NCI-H2171 treated with DMSO at 0.1 percent for 48 hours (cell line): ENCODE measurements at regions not wholly inside any gene's neighbourhood (a gene's known extent, or its start where the extent isn't known, plus 50 kb on each side); places are given as distances from the start of the nearest gene placed in this dataset.
"Not testable (repeated sequence)": the region's sequence is repeated elsewhere in the genome, so short reads cannot be mapped to it uniquely, and the experiment has no call there.

Source experiments
- DNase-seq: peaks from one replicate; lab custom pipeline; 2025; lab: John Stamatoyannopoulos, UW

DNA sequence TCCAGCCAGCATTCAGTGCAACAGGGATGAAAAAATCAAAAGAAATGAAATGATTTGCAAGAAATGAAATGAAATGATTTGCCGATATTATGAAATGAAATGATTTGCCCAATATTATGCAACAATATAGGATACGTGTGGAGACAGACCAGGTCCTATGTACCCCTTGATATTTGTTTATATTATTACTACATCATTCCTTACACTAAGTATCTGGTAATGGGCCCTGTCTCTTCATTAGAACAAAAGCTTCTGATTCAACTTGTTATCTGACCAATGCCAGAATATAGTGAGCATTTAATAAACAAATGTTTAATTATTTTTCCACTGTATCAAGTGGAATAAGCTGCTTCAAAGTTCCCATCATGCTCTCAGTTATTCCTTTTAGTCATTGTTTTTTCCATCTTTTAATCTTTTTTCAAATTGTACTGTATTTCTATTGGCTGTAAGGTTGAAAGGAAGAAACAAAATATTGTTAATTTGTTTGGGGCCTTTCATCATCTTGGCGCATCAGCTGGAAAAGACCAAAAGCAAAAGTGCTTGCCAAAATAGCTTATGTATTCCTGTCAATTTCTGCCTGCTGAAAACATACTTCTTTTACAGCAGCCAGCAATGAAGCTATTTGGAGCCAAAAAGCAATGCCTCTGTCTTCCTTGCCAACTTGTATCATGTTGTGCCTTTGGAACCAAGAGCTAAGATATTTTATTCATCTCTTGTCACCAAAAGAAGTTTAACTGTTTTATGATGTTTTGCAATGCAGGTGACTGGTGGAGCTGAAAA lies 2314.9 kb downstream of the LRRC4C start:
- DNase-seq: no peak

DNA sequence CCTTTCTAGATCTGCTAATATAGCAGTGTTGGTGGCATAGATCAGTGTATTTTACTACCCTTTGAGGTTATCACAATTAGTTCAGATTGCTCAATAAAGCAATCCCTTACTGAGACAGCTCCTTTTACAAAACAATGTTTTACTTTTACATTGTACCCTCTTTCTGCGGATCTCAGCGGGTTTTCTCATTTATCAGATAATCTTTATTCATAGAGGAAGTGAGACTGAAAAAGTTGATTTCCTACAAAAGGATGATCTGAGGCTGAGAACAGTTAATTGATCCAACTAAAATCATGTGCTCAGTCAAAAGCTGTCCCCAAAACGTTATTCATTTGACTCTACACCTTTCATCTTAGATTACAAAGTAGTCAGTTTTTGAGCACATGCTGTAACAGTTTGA lies 2319.9 kb downstream of the LRRC4C start:
- DNase-seq: no peak

DNA sequence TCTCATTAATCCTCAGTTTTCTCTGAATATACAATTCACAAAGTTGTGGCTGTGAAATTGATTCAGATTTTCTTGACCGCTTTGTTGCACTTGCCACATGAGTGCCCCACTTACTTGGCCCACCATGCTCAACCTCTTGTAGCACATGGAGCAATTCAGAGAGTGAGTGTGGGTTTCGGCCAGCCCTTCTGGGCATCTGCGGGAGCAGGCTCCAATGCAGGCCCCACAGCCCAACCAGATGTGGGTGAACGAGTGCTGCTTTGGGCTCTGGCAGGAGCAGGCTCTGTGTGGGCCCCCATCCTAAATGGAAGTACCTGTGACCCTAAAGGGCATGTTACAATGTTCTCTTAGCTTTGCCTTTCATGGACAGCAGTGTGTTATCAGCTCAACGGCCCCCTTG lies 2338.6 kb downstream of the LRRC4C start:
- DNase-seq: no peak

DNA sequence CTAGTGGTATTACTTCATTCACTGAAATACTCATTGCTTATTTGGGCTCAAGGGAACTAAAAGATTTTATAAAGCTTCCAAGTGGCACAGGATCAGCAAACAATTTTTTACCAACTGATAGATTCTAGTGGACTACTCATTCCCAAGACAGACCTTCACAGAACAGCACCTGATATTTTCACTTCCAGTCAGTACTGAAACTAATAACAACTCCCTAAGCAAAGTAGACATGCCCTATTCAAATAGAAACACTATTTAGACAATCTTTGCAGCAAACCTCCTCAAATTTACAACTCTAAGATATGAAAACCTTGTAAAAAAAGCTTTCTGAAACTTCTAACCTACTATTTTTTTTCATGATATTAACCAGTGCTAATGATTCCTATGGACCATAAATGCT lies 2345.8 kb downstream of the LRRC4C start:
- no peak for DNase-seq

DNA sequence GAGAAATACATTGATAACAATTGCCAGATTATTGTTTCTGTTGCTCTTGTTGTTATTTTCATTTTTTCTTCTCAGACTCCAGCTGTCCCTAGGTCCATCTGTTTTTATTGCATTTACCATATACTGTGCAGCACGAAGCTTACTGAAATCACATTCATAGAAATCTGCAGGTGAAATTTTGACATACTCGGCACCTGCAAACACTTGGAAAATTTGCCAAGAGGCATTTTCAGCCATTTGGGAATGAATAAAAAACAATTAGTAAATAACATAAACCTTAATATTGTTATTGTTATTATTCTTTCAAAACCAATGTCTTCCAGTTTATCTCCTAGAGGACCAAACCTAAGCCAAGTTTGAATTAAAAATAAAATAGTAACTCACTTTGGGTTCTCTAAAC lies 2357.2 kb downstream of the LRRC4C start:
- DNase-seq: no peak

DNA sequence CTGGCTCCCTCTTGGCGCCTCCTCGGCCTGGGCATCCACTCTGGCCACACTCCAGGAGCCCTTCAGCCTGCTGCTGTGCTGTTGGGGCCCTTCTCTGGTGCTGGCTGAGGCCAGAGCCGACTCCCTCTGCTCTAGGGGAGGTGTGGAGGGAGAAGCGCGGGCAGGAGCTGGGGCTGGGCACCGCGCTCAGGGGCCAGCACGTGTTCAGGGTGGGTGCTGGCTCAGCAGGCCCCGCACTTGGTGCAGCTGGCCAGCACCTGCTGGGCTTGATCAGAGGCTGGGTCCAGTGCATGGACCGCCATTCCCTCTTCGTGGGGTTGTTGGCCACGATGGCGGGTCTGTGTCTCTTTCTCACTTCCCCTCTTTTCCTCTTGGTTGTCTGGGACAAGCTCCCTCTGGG lies 2381.0 kb downstream of the LRRC4C start:
- DNase-seq: no peak

DNA sequence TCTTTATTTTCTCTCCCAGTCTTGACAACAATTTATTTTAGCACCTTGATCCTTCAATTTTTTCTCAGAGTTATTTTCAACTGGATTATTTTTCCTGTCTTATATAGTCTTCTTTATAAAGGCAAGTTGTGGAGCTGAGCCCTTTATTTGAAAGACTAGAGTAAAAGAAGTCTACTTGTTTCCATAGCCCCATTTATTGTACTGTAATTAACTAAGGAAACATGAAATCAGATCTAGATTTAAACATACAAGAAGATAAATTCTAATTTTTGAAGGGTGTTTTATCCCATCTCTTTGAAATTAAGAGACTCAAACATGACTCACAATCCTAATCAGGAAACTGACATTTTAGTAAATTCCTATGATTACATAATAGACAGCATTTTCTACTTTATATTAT lies 2421.8 kb downstream of the LRRC4C start:
- DNase-seq: no peak

DNA sequence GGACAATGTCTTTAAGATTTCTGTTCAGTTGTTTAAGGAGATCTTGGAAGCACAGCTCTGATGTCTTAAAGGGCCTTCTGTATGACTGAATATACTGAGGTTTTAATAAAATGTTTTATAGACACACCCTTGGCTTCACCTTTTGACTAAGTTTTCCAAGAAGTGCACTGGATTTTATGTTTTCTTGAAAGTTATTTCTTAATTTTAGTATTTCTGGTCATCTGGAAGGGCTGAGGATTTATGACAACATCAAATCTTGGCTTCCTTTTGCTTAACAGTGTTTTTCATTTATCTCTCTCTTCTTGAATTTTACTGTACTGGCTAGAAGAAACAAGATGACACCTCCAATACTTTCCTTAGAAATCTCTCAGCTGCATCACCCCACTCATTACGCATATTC lies 2423.4 kb downstream of the LRRC4C start:
- no peak for DNase-seq

DNA sequence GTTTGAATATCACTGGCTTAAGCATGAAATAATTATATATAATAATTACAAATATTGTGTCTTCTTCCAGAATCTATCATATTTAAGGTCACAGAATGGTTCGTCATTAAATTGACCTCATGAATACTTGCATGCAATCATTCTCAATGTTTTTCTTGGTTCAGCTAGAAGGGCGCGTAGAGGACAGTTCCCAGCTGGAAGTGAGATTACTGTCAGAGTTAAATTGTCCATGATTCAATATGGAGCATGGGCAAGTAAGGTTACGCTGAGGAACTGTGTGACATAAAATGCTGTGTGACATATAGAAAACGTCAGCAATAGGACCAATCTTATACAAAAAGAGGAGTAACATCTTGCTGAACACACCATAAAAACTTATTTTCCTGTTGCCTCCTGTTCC lies 2423.5 kb upstream of the RAG2 start:
- no peak for DNase-seq

DNA sequence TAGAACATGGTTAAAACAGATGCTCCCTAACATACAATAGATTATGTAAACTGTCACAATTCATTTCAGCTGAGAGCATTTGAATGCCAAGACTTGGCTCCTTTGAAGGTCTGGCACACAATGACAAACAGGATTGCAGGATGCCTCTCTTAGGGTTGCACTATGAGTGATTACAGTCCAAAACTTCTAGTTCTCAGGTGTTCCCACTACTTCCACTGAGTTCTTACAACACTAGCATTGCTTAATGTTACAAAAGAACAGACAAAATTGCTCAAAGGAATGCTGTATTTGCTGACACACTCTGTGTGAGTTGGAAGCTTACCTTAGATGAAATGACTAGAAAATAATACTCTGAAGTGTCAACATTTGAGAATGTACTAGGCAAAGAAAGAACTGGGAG lies 2413.8 kb upstream of the RAG2 start:
- no peak for DNase-seq

DNA sequence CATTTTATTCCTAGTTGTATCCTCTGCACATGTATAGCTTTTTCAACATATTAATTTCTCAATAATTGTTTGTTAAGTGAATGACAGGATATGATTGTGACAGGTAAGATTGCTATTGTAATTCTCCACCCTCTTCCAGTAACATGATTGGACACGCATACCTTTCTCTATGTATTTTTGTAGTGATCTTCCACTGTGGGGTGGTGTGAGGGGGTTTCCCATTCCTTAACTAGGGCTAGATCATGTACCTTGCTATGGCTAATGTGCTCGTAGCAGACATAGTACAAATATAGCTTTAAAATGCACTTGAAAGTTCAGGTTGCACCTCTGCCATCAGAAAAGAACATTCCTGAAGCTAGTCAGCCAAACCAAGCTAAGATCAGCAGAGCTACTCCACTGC lies 2392.8 kb upstream of the RAG2 start:
- no peak for DNase-seq

DNA sequence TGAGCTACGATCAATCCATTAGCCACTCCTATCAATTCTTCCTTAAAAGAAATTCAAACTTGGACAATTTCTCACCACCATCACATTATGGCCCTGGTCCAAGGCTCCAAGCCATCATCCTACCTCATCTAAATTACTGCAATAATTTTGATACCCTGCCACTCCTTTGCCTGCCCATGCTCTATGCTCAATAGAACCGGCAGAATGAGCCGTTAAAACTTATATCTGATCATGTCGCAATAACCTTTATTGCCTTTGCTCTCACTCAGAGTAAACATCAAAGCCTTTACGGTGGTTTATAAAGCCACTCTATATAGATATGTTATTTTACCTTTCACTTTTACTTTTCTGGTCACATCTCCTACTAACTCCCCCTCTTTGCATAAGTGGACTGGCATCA lies 2392.1 kb upstream of the RAG2 start:
- DNase-seq: no peak

DNA sequence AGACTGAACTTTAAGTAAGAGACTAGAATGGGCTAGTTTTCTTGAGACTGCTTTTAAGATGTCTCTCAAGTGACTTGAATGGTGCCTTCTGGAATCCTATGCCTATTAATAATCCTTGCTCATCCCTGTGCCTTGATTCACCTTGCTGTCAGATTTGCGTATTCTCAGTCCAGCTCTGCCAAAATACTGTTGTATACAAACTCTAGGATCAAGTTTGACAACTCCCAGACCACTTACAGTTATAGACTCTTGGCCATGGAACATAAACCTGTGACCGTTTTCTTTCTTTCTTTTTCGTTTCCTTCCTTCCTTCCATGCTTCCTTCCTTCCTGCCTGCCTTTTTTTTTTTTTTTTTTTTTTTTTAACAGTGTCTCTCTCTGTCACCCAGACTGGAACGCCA lies 2390.9 kb upstream of the RAG2 start:
- DNase-seq: no peak

DNA sequence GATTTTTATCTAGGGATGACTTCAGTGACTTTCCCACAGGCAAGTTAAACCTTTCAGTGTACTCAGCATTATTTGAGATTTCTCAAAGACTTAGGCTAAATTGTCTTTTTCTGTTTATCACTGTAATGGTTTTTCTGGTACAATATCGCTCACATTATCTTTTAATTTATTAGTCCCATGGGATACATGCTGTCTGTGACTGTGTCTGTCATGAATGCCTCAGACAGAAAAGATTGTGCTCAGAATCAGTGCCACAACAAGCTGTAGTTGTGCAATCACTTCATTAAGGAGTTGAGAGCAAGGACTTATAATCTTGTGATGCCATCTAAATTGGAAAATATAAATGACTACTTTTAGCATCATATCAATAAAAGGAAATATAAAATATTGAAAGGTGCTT lies 2374.2 kb upstream of the RAG2 start:
- no peak for DNase-seq

DNA sequence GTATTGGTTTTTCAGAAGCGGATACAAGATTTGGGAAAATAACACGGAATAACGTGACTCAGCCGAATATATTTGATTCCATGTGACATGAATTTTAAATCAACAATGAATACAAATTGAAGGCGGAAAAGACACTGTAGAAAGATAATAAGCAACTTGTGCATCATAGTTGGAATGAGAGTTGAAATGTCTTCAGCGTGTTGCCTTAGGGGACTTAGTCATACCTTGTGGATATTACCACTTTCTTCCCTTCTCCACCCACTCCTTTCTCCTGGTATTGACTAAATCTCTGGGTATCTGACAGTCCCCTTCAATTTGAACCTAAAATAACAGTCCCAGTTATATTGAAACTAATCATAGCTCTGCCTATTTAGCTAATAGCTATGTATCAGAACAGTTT lies 2373.1 kb upstream of the RAG2 start:
- DNase-seq: no peak

DNA sequence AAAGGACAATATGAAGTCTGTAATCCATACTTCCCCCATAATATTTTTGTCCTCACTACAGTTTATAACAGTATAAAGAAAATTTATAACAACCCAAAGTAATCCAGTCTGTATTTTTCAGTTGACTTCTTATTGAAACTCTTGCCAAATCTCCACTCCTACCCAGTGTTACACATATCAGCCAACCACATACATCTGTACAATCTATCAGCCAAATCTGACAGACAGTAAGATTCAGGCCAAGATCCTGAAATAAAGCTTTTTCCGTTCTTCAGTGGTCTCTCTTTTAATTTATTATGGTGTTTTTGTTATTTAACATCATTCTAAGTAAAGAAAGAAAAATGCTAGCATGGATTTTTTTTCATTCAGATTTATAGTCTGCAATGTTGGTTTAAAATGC lies 2370.9 kb upstream of the RAG2 start:
- no peak for DNase-seq

DNA sequence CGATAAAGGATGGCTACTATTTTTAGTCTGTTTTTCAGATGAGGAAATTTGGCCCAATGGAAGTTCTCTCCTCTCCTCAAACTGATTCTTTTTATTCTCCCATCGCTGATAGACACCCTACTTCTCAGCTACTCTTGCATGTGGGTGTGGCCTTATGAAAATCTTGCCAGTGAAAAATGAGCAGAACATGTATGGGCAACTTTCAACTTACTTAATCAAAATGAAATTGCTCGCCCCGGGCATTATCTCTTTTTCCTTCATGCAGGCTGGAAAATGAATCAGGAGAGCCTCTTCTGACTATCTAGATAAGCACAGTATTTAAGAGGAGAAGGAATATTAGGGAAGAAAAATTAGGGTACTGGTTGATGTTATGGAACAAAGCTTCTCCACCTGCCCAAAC lies 2354.7 kb upstream of the RAG2 start:
- DNase-seq: no peak

DNA sequence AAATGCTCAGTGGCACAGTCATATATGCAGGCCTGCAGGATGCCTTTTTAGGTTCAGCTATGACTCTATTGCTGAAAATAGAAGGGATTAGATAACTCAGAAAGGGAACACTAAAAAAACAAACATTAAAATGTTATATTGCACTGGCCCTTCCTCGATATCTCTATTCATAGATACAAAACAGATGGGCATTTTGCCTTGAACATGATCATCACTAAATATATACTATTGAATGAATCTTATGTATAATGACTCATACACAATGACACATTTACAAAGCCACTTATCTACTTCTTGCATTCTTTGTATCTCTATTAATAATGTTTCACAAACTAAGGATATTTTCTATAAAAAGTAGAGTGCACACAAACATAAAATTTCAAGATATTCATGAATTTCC lies 2352.8 kb upstream of the RAG2 start:
- DNase-seq: no peak

DNA sequence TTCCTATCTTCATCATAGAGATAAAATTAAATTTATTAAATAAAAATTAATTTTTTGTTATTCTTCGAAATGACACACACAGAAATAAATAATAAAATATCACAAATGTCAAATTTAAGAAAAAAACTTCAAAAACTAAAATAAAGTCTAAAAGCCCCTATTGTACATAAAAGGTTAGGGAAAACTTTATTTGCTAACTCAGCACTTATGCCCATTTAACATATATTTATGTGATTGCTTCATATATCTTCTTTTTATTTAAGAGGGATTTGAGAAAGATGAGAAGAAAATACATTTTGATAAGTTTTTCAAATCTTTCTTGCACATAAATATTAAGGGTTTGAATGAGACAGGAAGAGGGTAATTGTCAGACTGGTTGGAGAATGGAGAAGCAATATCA lies 2350.4 kb upstream of the RAG2 start:
- no peak for DNase-seq

DNA sequence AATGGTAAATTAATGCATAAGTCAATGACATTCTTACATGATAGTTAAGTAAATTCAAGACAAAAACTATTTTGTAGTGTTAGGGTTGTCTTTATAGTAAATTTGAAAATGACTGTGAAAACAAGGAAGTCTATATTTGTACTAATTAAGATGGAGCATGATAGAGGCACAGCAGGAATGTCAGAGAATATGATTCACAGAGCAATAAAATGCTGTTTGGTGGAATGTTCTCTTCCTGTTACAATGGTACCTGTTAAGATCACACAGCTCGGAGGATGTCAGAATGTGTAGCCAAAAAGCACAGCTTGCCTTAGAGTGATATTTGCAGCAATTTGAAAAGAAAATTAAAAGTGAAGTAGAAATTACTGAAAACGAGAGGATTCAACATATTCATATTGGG lies 2339.7 kb upstream of the RAG2 start:
- DNase-seq: no peak

DNA sequence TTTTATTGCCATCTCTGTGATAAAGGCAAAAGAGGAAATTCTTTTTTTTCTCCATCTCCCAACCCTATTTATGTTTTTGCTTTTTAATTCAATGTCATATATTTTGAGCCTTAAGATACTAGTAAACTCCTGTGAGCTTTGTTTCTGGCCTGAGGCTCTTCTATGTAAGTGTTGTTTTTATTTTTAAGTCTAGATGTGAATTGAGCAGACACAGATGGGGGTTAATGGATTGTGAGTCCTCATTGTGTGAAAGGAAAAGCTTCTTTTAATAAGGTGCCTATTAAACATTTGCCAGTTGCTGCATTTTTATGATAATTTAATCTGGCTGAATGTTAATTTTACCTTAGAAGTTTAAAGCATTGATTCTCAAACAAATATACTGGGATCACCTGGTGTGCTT lies 2337.9 kb upstream of the RAG2 start:
- no peak for DNase-seq

DNA sequence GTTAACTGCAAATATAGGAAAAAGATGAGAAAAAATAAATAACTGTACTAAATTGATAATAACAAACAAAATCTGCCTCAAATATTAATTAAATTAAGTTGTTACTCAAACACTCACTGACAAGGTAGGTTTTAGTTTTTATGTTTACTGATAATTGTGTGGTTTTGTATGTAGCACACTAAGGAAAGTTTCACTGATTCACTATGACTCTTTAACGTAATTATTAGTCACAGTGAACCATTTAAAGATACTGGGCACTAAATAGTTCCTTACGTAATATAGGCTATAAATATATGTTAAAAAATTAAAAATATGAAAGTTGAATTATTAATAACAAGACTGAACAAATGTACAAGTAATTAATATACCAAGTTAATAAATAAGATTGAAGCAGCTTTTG lies 2330.0 kb upstream of the RAG2 start:
- DNase-seq: no peak

DNA sequence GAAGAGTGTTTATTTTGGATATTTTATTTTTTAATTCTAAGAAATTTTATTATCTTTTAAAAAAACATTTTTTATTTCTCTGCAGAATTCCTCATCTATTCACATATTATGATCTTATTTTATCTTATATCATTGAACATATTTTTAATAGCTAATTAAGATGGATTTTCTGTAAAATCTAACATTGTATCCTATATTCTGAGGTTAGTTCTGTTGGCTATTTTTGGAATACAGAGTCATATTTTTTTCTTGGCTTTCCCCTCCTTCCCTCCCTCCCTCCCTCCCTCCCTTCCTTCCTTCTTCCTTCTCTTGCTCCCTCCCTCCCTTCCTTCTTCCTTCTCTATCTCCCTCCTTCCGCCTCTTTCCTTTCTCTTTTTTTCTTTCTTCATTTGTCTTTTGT lies 2326.6 kb upstream of the RAG2 start:
- DNase-seq: no peak

DNA sequence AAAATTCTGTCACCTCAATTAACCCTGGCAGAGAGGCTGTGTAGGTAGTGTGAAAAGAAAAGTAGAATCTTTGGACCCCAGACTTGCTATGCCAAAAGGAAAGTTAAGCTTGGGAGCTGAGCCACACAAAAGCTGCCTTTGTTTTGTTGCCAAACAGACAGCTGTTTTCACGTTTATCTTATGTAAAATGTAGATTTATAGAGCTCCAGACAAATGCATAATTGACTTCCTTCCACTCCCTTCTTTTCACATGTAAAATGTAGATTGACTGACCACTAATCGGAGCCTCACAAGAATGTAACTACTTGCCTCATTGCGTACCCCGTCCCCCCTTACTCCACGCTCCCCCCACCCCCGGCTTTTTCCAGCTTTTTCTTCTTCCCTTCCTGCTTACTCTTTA lies 2302.2 kb upstream of the RAG2 start:
- DNase-seq: no peak

DNA sequence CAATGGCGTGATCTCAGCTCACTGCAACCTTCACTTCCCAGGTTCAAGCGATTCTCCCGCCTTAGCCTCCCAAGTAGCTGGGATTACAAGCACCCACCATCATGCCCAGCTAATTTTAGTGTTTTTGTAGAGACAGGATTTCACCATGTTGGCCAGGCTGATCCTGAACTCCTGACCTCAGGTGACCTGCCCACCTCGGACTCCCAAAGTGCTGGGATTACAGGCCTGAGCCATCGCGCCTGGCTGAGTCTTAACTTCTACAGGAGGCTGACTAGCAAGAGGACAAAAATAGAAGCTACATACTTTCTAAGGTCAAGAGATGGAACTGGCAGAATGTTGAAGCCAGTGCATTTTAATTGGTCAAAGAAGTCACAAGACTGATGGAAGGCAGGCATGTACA lies 2296.2 kb upstream of the RAG2 start:
- not testable (repeated sequence) for DNase-seq
